ENCODE measurements at regions not wholly inside any gene's neighbourhood (a gene's known extent, or its start where the extent isn't known, plus 50 kb on each side); places are given as distances from the start of the nearest gene placed in this dataset.
"Not testable (repeated sequence)": the region's sequence is repeated elsewhere in the genome, so short reads cannot be mapped to it uniquely, and the experiment has no call there.

GRCh38 chr1:213636778-213637177 lies 351.0 kb upstream of the PROX1 start:
- CTCF ChIA-PET; H3K4me2 ChIP-seq (ENCODE audit: low read depth, low read length); H3K23ac ChIP-seq (ENCODE audit: low read depth, low read length); H3K14ac ChIP-seq (replicated peaks; ENCODE audit: low read depth, low read length); H4K20me1 ChIP-seq (ENCODE audit: insufficient read depth, low read length); H2AFZ ChIP-seq (replicated peaks; ENCODE audit: low read length, poor library complexity); BruUV-seq (replicated peaks); intact Hi-C loops (cut with micrococcal nuclease); H3K27me3 ChIP-seq (ENCODE audit: control insufficient read depth, insufficient read depth, low read length); H2AK9ac ChIP-seq (replicated peaks; ENCODE audit: low read depth, low read length, poor library complexity); H3K4me1 ChIP-seq (ENCODE audit: control insufficient read depth, insufficient read depth, low read length); H3K36me3 ChIP-seq (ENCODE audit: control insufficient read depth, insufficient read depth, low read length); H3K9ac ChIP-seq (ENCODE audit: low read depth, low read length); H3K18ac ChIP-seq (ENCODE audit: low read depth, low read length); H2BK120ac ChIP-seq (ENCODE audit: low read depth, low read length); ATAC-seq (ENCODE audit: low read depth); H2BK15ac ChIP-seq (ENCODE audit: low read depth, low read length); H3K9me3 ChIP-seq (ENCODE audit: control insufficient read depth, insufficient read depth, low read length); H3K79me1 ChIP-seq (ENCODE audit: low read depth in 1 of 2, low read length in 2 of 2); H4K8ac ChIP-seq (ENCODE audit: low read depth in 2 of 2, low read length in 2 of 2); H3K4ac ChIP-seq (ENCODE audit: low read depth, low read length); H4K5ac ChIP-seq (ENCODE audit: low read depth, low read length); in situ Hi-C loops (cut with MboI; ENCODE audit: low sequenced_read_pairs); H2BK5ac ChIP-seq (ENCODE audit: low read depth, low read length, poor library complexity, severe bottlenecking); H3K4me3 ChIP-seq (ENCODE audit: insufficient read depth, low read depth, low read length); H3K9me1 ChIP-seq (ENCODE audit: insufficient read depth, low read length); POLR2A ChIA-PET (ENCODE audit: unreplicated experiment); H3K27ac ChIP-seq (ENCODE audit: insufficient read depth, low read length); H2AK5ac ChIP-seq (ENCODE audit: low read depth, low read length); H2BK20ac ChIP-seq (ENCODE audit: low read depth, low read length); DNase-seq; dilution Hi-C loops (cut with HindIII; ENCODE audit: low sequenced_read_pairs, unreplicated experiment); H4K91ac ChIP-seq (ENCODE audit: insufficient read depth, low read depth, low read length); H3K56ac ChIP-seq (ENCODE audit: extremely low read depth, insufficient read depth, low read length): not testable (repeated sequence)

Measured in IMR-90 (cell line).